Activated CD4-positive, alpha-beta T cell treated with anti-CD3 and anti-CD28 coated beads for 36 hours (primary cell): ENCODE measurements at regions not wholly inside any gene's neighbourhood (a gene's known extent, or its start where the extent isn't known, plus 50 kb on each side); places are given as distances from the start of the nearest gene placed in this dataset.

ENCODE experiments used
- ATAC-seq: fragments of 200-7000 bp; cut with Tn5 transposase; one replicate; pipeline ENCODE4 v1.10.0; 2021; ENCODE audit warnings: mild to moderate bottlenecking, moderate library complexity
- CTCF ChIA-PET: fragments of 350-600 bp; sonication (Branson Sonifier 250); formaldehyde crosslinking; loops from one replicate; lab custom pipeline; 2021; ENCODE audit warnings: antibody characterized with exemption; lab: Charles Lee
- POLR2A ChIA-PET: fragments of 350-600 bp; sonication (Branson Sonifier 250); formaldehyde crosslinking; loops from one replicate; lab custom pipeline; 2021; ENCODE audit warnings: antibody characterized with exemption, inconsistent platforms; lab: Charles Lee
- DNase-seq: peaks from one replicate; pipeline ENCODE4 v3.0.0-alpha.2; 2020
- H3K27ac Mint-ChIP-seq: one replicate; pipeline ENCODE4 v1.8.0; 2021; ENCODE audit warnings: mixed read lengths
- H3K27me3 Mint-ChIP-seq: one replicate; pipeline ENCODE4 v1.8.0; 2021; ENCODE audit warnings: mixed read lengths
- H3K36me3 Mint-ChIP-seq: one replicate; pipeline ENCODE4 v1.8.0; 2021; ENCODE audit warnings: low read depth, mixed read lengths
- H3K4me1 Mint-ChIP-seq: one replicate; pipeline ENCODE4 v1.8.0; 2021; ENCODE audit warnings: mixed read lengths
- H3K4me3 Mint-ChIP-seq: one replicate; pipeline ENCODE4 v1.8.0; 2021; ENCODE audit warnings: mild to moderate bottlenecking, moderate library complexity, mixed read lengths
- H3K9me3 Mint-ChIP-seq: one replicate; pipeline ENCODE4 v1.8.0; 2021; ENCODE audit warnings: low read depth, mixed read lengths
- intact Hi-C, 2 experiments: fragments of 100-400 bp; cut with DNase I in 1 of 2; cut with micrococcal nuclease in 1 of 2; formaldehyde crosslinking; loops; one replicate each; pipeline versions ENCODE4 v1.14.2 to v1.15.1; 2022 to 2024; cut with DNase I, micrococcal nuclease

GRCh38 chr4:18524667-18525066, 503.1 kb upstream of the LCORL start:
- Mint-ChIP-seq H3K27ac (no peak overlapping the region), H3K4me3 (no peak overlapping the region), H3K36me3 (no peaks in the 10 kb centered on the region), H3K4me1 (no peaks in the 10 kb centered on the region), H3K9me3 (no peaks in the 10 kb centered on the region), H3K27me3 (peaks cover 3% of the 10 kb centered on the region)
- intact Hi-C loops = no loop called here
- DNase-seq (no peak), ATAC-seq (no peak)
- CTCF ChIA-PET = no interaction called here
- POLR2A ChIA-PET = no interaction called here

GRCh38 chr4:18518098-18518497, 496.5 kb upstream of the LCORL start:
- intact Hi-C loops = no loop called here
- no peak for ATAC-seq
- H3K27ac Mint-ChIP-seq = no peak overlapping the region

GRCh38 chr4:18513861-18514260, 492.3 kb upstream of the LCORL start:
- H3K9me3 Mint-ChIP-seq = peaks cover 2% of the 10 kb centered on the region
- ATAC-seq = no peak
- ChIA-PET POLR2A (no interaction called here), CTCF (no interaction called here)
- H3K27me3 Mint-ChIP-seq = peaks cover 6% of the 10 kb centered on the region
- no peaks in the 10 kb centered on the region for H3K36me3 Mint-ChIP-seq
- intact Hi-C loops = no loop called here
- no peak overlapping the region for H3K27ac Mint-ChIP-seq
- DNase-seq = no peak
- no peaks in the 10 kb centered on the region for H3K4me1 Mint-ChIP-seq
- H3K4me3 Mint-ChIP-seq = no peak overlapping the region

More at GRCh38 chr4:18518098-18518497, 496.5 kb upstream of the LCORL start:
- Mint-ChIP-seq H3K4me1 (no peaks in the 10 kb centered on the region), H3K36me3 (no peaks in the 10 kb centered on the region), H3K4me3 (no peak overlapping the region), H3K27me3 (peaks cover 6% of the 10 kb centered on the region), H3K9me3 (peaks cover 2% of the 10 kb centered on the region)
- no peak for DNase-seq
- CTCF ChIA-PET = no interaction called here
- POLR2A ChIA-PET = no interaction called here

DNA sequence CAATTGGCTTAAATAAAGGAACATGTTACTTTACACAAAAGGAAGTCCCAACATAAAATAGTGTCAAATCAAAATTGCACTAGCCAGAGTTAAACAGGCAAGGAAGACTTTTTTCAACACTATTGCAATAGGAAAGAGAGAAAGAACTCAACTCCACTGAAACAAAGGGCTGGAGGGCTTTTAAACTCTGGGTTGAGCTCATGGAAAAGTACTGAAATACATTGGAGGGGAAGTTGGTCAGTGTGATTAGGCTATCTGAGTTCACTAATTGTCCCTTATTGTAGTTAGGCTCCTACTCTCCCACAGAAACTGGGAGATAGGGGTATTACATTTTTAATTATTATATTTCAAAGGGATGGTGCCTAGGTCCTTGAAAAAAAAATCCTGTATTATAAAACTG, 491.2 kb upstream of the LCORL start:
- Mint-ChIP-seq H3K4me1 (no peaks in the 10 kb centered on the region), H3K4me3 (no peak overlapping the region), H3K27me3 (peaks cover 6% of the 10 kb centered on the region), H3K9me3 (peaks cover 2% of the 10 kb centered on the region), H3K36me3 (no peaks in the 10 kb centered on the region), H3K27ac (no peak overlapping the region)
- ATAC-seq (no peak), DNase-seq (no peak)
- ChIA-PET CTCF (no interaction called here), POLR2A (no interaction called here)
- intact Hi-C loops = no loop called here

GRCh38 chr4:18511727-18512126, 490.2 kb upstream of the LCORL start:
- H3K27me3 Mint-ChIP-seq = peaks cover 4% of the 10 kb centered on the region
- H3K36me3 Mint-ChIP-seq = no peaks in the 10 kb centered on the region
- ChIA-PET CTCF (no interaction called here), POLR2A (interaction anchor here (0.6 kb wide), 1 partner anchor 1806 kb away, joined by 5 read pairs; no protein-coding TSS in a partner anchor)
- peaks cover 2% of the 10 kb centered on the region for H3K9me3 Mint-ChIP-seq
- H3K27ac Mint-ChIP-seq = no peak overlapping the region
- H3K4me1 Mint-ChIP-seq = no peaks in the 10 kb centered on the region
- no peak for DNase-seq
- no peak for ATAC-seq
- intact Hi-C loops = no loop called here
- no peak overlapping the region for H3K4me3 Mint-ChIP-seq

GRCh38 chr4:18508786-18509185, 487.2 kb upstream of the LCORL start:
- Mint-ChIP-seq H3K4me1 (no peaks in the 10 kb centered on the region), H3K36me3 (no peaks in the 10 kb centered on the region), H3K27me3 (peaks cover 2% of the 10 kb centered on the region), H3K9me3 (no peaks in the 10 kb centered on the region), H3K27ac (no peak overlapping the region), H3K4me3 (no peak overlapping the region)
- POLR2A ChIA-PET = no interaction called here
- CTCF ChIA-PET = no interaction called here
- ATAC-seq (no peak), DNase-seq (no peak)
- intact Hi-C loops = no loop called here

- CTCF ChIA-PET = no interaction called here
- Mint-ChIP-seq H3K36me3 (no peaks in the 10 kb centered on the region), H3K27ac (no peak overlapping the region), H3K4me3 (no peak overlapping the region), H3K4me1 (no peaks in the 10 kb centered on the region), H3K27me3 (no peaks in the 10 kb centered on the region), H3K9me3 (peaks cover 10% of the 10 kb centered on the region)
- DNase-seq = no peak
- ATAC-seq = no peak
- POLR2A ChIA-PET = no interaction called here
- intact Hi-C loops = no loop called here
Observed at GRCh38 chr4:18480928-18481327, 459.4 kb upstream of the LCORL start.

GRCh38 chr4:18480342-18480741, 458.8 kb upstream of the LCORL start:
- POLR2A ChIA-PET = no interaction called here
- Mint-ChIP-seq H3K27me3 (no peaks in the 10 kb centered on the region), H3K4me3 (no peak overlapping the region)

GRCh38 chr4:18479825-18480224, 458.3 kb upstream of the LCORL start:
- H3K27me3 Mint-ChIP-seq = no peaks in the 10 kb centered on the region
- ATAC-seq (no peak), DNase-seq (no peak)
- H3K4me1 Mint-ChIP-seq = no peaks in the 10 kb centered on the region
- intact Hi-C loops = no loop called here
- no peak overlapping the region for H3K27ac Mint-ChIP-seq
- peaks cover 10% of the 10 kb centered on the region for H3K9me3 Mint-ChIP-seq
- CTCF ChIA-PET = no interaction called here
- POLR2A ChIA-PET = no interaction called here
- no peaks in the 10 kb centered on the region for H3K36me3 Mint-ChIP-seq
- H3K4me3 Mint-ChIP-seq = no peak overlapping the region

More at GRCh38 chr4:18480342-18480741, 458.8 kb upstream of the LCORL start:
- DNase-seq (no peak), ATAC-seq (no peak)
- no peaks in the 10 kb centered on the region for H3K4me1 Mint-ChIP-seq
- intact Hi-C loops = no loop called here
- no peaks in the 10 kb centered on the region for H3K36me3 Mint-ChIP-seq
- peaks cover 10% of the 10 kb centered on the region for H3K9me3 Mint-ChIP-seq
- CTCF ChIA-PET = no interaction called here
- no peak overlapping the region for H3K27ac Mint-ChIP-seq

GRCh38 chr4:18463987-18464559, 442.5 kb upstream of the LCORL start:
- no peak for DNase-seq
- POLR2A ChIA-PET = no interaction called here
- H3K36me3 Mint-ChIP-seq = no peaks in the 10 kb centered on the region
- no peak overlapping the region for H3K4me3 Mint-ChIP-seq
- no peaks in the 10 kb centered on the region for H3K4me1 Mint-ChIP-seq
- no peak overlapping the region for H3K27ac Mint-ChIP-seq
- peaks cover 3% of the 10 kb centered on the region for H3K27me3 Mint-ChIP-seq
- CTCF ChIA-PET = no interaction called here
- ATAC-seq = no peak
- no peaks in the 10 kb centered on the region for H3K9me3 Mint-ChIP-seq
- intact Hi-C loops = no loop called here

GRCh38 chr4:18458465-18458864, 436.9 kb upstream of the LCORL start:
- Mint-ChIP-seq H3K9me3 (no peaks in the 10 kb centered on the region), H3K4me1 (no peaks in the 10 kb centered on the region), H3K27me3 (peaks cover 6% of the 10 kb centered on the region), H3K36me3 (no peaks in the 10 kb centered on the region), H3K27ac (no peak overlapping the region), H3K4me3 (no peak overlapping the region)
- ChIA-PET CTCF (no interaction called here), POLR2A (no interaction called here)
- intact Hi-C loops = no loop called here
- ATAC-seq (no peak), DNase-seq (no peak)

GRCh38 chr4:18454349-18454748, 432.8 kb upstream of the LCORL start:
- Mint-ChIP-seq H3K27ac (no peak overlapping the region), H3K4me1 (no peaks in the 10 kb centered on the region), H3K4me3 (no peak overlapping the region), H3K27me3 (peaks cover 5% of the 10 kb centered on the region), H3K36me3 (no peaks in the 10 kb centered on the region), H3K9me3 (no peaks in the 10 kb centered on the region)
- intact Hi-C loops = no loop called here
- CTCF ChIA-PET = no interaction called here
- DNase-seq (no peak), ATAC-seq (no peak)
- POLR2A ChIA-PET = no interaction called here

DNA sequence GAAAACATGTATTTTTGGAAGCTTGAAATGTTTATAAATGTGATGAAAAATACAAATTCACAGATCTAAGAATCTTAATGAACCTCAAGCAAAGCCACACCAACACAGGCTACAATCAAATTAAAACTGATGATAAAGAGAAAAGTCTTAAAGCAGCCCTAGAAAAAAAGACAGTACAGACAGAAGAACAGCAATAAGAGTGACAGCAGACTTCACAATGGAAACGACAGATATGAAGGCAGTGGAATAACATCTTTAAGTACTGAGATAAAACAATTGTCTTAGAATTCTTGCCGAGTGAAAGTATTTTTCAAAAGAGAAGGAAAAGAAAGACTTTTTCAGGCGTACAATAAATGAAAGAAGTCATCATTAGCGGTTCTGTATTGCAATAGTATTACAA, 423.6 kb upstream of the LCORL start:
- Mint-ChIP-seq H3K9me3 (no peaks in the 10 kb centered on the region), H3K4me1 (no peaks in the 10 kb centered on the region), H3K36me3 (no peaks in the 10 kb centered on the region), H3K27me3 (no peaks in the 10 kb centered on the region), H3K27ac (no peak overlapping the region), H3K4me3 (no peak overlapping the region)
- ChIA-PET POLR2A (no interaction called here), CTCF (no interaction called here)
- DNase-seq = no peak
- no peak for ATAC-seq
- intact Hi-C loops = no loop called here
